ENCODE measurements at regions not wholly inside any gene's neighbourhood (a gene's known extent, or its start where the extent isn't known, plus 50 kb on each side); places are given as distances from the start of the nearest gene placed in this dataset.

DNA sequence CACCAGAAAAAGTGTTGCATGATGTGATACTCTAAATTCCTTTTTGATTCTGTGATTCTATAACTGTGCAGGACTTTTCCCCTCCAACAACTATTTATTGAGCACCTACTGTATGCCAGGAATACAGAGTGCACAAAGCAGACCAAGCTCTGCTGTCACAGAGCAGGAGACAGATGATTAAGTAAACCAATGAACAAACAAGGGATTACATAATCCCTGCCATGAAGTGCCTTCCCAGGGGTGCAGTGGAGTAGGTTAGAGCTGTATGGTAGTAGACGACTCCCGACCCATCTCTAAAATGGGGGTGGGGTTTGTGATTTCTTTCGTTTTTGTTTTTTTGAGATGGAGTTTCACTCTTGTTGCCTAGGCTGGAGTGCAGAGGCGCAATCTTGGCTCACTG, 213.9 kb downstream of the TBX5 start:
- H3K9me2 ChIP-seq (ENCODE audit: insufficient read depth, low read length): no peaks in the 10 kb centered on the region
- H2AFZ ChIP-seq (ENCODE audit: low read length): no peak overlapping the region
- no peaks in the 10 kb centered on the region for H3K79me2 ChIP-seq (ENCODE audit: insufficient read depth, low read depth, low read length)
- POLR2A ChIA-PET: no interaction called here
- H3K4me3 ChIP-seq (ENCODE audit: low read depth, low read length, poor library complexity, severe bottlenecking): no peak overlapping the region
- H3K4me1 ChIP-seq (ENCODE audit: insufficient read depth, low read length, poor library complexity, severe bottlenecking): no peaks in the 10 kb centered on the region
- H3K27ac ChIP-seq (ENCODE audit: low read depth, low read length, poor library complexity, severe bottlenecking): no peak overlapping the region
- no peaks in the 10 kb centered on the region for H4K20me1 ChIP-seq (ENCODE audit: insufficient read depth, low read length)
- intact Hi-C loops (cut with micrococcal nuclease; ENCODE audit: unreplicated experiment): no loop called here
- CTCF ChIA-PET (ENCODE audit: unreplicated experiment): no interaction called here
- TF ChIP-seq EZH2phosphoT487 (IDR thresholded peaks at IDR 0.05; ENCODE audit: borderline replicate concordance, low read depth, low read length): no peak
- TF ChIP-seq, protein P1, sequence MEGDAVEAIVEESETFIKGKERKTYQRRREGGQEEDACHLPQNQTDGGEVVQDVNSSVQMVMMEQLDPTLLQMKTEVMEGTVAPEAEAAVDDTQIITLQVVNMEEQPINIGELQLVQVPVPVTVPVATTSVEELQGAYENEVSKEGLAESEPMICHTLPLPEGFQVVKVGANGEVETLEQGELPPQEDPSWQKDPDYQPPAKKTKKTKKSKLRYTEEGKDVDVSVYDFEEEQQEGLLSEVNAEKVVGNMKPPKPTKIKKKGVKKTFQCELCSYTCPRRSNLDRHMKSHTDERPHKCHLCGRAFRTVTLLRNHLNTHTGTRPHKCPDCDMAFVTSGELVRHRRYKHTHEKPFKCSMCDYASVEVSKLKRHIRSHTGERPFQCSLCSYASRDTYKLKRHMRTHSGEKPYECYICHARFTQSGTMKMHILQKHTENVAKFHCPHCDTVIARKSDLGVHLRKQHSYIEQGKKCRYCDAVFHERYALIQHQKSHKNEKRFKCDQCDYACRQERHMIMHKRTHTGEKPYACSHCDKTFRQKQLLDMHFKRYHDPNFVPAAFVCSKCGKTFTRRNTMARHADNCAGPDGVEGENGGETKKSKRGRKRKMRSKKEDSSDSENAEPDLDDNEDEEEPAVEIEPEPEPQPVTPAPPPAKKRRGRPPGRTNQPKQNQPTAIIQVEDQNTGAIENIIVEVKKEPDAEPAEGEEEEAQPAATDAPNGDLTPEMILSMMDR (conservative IDR thresholded peaks at IDR 0.05; ENCODE audit: low read length): no peak
- H3K9me3 ChIP-seq (ENCODE audit: low read length): no peaks in the 10 kb centered on the region
- BruUV-seq (replicated peaks): no TSS peak
- DNase-seq (ENCODE audit: low spot score): no peak
- no peak overlapping the region for H3K4me2 ChIP-seq (ENCODE audit: low read length)
- no peaks in the 10 kb centered on the region for H3K36me3 ChIP-seq (ENCODE audit: insufficient read depth, low read length)

DNA sequence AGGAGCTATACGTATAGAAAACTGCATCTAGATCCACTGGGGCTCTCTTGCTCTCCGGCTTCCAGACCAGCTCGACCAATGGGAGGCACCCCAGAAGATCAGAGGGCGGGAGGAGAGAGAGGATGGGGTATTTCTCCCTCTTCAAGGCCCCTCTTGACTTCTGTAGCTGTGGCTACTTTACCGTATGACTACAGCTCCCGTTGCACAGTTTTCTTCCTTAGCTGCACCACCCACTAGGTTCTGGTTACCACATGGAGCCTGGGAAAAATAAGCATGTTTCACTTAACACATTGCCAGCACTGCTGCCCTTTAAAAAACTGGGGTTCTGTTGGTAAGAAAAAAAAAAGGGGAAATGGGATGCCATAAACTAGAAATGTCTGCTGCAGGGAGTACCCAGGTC, 214.4 kb downstream of the TBX5 start:
- intact Hi-C loops (cut with micrococcal nuclease; ENCODE audit: unreplicated experiment): no loop called here
- DNase-seq (ENCODE audit: low spot score): no peak
- no peaks in the 10 kb centered on the region for H3K36me3 ChIP-seq (ENCODE audit: insufficient read depth, low read length)
- no peak overlapping the region for H3K27ac ChIP-seq (ENCODE audit: low read depth, low read length, poor library complexity, severe bottlenecking)
- ChIA-PET POLR2A (no interaction called here), CTCF (ENCODE audit: unreplicated experiment) (no interaction called here)
- no TSS peak for BruUV-seq (replicated peaks)
- H4K20me1 ChIP-seq (ENCODE audit: insufficient read depth, low read length): no peaks in the 10 kb centered on the region
- H3K9me2 ChIP-seq (ENCODE audit: insufficient read depth, low read length): no peaks in the 10 kb centered on the region
- no peak overlapping the region for H3K4me2 ChIP-seq (ENCODE audit: low read length)
- H3K4me1 ChIP-seq (ENCODE audit: insufficient read depth, low read length, poor library complexity, severe bottlenecking): no peaks in the 10 kb centered on the region
- no peak overlapping the region for H2AFZ ChIP-seq (ENCODE audit: low read length)
- H3K4me3 ChIP-seq (ENCODE audit: low read depth, low read length, poor library complexity, severe bottlenecking): no peak overlapping the region
- TF ChIP-seq, protein P1 (conservative IDR thresholded peaks at IDR 0.05; ENCODE audit: low read length): no peak
- TF ChIP-seq EZH2phosphoT487 (IDR thresholded peaks at IDR 0.05; ENCODE audit: borderline replicate concordance, low read depth, low read length): no peak
- no peaks in the 10 kb centered on the region for H3K79me2 ChIP-seq (ENCODE audit: insufficient read depth, low read depth, low read length)
- H3K9me3 ChIP-seq (ENCODE audit: low read length): no peaks in the 10 kb centered on the region

DNA sequence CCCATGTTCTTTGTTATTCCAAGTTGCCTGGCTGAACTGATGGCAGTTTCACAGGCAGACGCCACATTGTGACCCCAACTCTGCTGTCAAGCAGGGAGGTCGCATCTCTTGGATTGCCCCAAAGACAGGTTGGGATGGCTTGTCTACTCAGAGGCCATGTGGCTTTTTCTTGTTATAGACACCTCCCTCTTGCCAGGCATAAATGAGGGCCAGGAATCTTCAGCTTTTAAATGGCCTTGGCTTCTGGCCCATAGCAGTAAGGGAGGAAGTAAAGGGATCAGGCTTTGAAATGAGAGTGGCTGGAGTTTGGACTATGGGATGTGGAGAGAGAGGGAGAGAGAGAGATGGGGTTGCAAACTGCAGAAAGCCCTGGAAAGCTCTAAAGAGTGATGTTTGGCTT, 215.0 kb downstream of the TBX5 start:
- ChIA-PET CTCF (ENCODE audit: unreplicated experiment) (no interaction called here), POLR2A (no interaction called here)
- H3K79me2 ChIP-seq (ENCODE audit: insufficient read depth, low read depth, low read length): no peaks in the 10 kb centered on the region
- intact Hi-C loops (cut with micrococcal nuclease; ENCODE audit: unreplicated experiment): no loop called here
- no peaks in the 10 kb centered on the region for H3K36me3 ChIP-seq (ENCODE audit: insufficient read depth, low read length)
- no peak overlapping the region for H3K4me3 ChIP-seq (ENCODE audit: low read depth, low read length, poor library complexity, severe bottlenecking)
- no peaks in the 10 kb centered on the region for H3K9me3 ChIP-seq (ENCODE audit: low read length)
- BruUV-seq (replicated peaks): no TSS peak
- no peaks in the 10 kb centered on the region for H3K4me1 ChIP-seq (ENCODE audit: insufficient read depth, low read length, poor library complexity, severe bottlenecking)
- no peak for DNase-seq (ENCODE audit: low spot score)
- H2AFZ ChIP-seq (ENCODE audit: low read length): no peak overlapping the region
- no peaks in the 10 kb centered on the region for H4K20me1 ChIP-seq (ENCODE audit: insufficient read depth, low read length)
- no peak overlapping the region for H3K27ac ChIP-seq (ENCODE audit: low read depth, low read length, poor library complexity, severe bottlenecking)
- H3K4me2 ChIP-seq (ENCODE audit: low read length): no peak overlapping the region
- H3K9me2 ChIP-seq (ENCODE audit: insufficient read depth, low read length): no peaks in the 10 kb centered on the region
- TF ChIP-seq EZH2phosphoT487 (IDR thresholded peaks at IDR 0.05; ENCODE audit: borderline replicate concordance, low read depth, low read length): no peak
- TF ChIP-seq, protein P1 (conservative IDR thresholded peaks at IDR 0.05; ENCODE audit: low read length): no peak

Measured in OCI-LY7 (cell line).